SKM-1 (cell line): ENCODE measurements at regions not wholly inside any gene's neighbourhood (a gene's known extent, or its start where the extent isn't known, plus 50 kb on each side); places are given as distances from the start of the nearest gene placed in this dataset.
"Not testable (repeated sequence)": the region's sequence is repeated elsewhere in the genome, so short reads cannot be mapped to it uniquely, and the experiment has no call there.

Source experiments
- DNase-seq: peaks from one replicate; lab custom pipeline; 2025; ENCODE audit not compliant: unreplicated experiment; lab: John Stamatoyannopoulos, UW

DNA sequence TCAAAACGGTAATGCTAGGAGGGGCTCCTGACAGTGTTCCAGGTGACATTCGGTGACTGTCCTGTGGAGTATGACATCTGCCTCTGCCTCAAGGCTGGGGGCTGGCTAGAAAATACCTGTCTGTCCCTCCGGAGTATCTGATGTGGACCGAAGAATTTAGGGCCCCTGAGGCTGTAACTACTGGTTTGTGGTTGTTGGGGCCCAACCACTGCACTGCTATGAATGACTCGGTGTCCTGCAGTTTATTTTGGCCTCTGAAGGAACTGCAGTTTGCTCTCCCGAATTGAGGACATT, 198.9 kb upstream of the CAND1 start:
- no peak for DNase-seq

DNA sequence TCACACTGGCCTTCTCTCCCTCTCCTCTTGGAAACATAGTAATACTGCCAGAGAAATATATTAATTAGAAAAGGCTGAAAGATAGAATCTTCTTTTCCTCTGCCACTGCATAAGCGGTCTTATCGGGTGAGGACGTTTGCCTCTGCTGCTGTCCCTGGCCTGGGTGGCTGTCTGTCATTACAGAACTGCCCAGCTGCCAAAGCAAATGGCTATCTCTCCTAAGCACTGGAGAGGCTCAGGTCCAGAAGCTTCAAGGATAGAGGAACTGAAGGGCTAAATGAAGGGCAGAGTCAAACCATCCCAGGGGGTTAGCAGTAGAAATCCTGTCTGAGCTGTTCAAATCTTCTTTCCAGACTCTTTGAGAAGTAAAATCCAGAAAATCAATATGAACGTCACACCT, 198.6 kb upstream of the CAND1 start:
- no peak for DNase-seq

DNA sequence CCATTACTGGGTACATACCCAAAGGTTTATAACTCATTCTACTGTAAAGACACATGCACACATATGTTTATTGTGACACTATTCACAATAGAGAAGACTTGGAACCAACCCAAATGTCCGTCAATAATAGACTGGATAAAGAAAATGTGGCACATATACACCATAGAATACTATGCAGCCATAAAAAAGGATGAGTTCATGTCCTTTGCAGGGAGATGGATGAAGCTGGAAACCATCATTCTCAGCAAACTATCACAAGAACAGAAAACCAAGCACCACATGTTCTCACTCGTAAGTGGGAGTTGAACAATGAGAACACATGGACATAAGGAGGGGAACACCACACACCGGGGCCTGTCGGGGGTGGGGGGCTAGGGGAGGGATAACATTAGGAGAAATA, 196.9 kb upstream of the CAND1 start:
- not testable (repeated sequence) for DNase-seq

DNA sequence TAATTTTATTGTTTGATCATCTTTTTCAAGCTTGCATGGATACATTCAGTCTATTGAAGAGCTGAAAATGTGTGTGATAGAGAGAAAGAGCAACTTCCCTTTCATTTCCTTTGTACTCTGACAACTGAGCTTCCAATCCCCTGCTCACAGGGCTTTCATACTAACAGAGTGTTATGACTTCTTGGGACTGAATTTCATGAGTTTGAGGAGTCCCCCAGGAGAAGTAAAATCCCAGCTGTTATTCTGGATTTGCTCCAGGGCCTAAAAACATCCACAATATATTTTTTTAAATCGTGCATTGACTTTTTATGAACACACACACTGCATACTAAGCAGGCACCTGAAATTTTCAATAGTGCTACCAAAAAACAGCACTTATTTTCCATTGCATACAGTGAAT, 195.8 kb upstream of the CAND1 start:
- DNase-seq: no peak

DNA sequence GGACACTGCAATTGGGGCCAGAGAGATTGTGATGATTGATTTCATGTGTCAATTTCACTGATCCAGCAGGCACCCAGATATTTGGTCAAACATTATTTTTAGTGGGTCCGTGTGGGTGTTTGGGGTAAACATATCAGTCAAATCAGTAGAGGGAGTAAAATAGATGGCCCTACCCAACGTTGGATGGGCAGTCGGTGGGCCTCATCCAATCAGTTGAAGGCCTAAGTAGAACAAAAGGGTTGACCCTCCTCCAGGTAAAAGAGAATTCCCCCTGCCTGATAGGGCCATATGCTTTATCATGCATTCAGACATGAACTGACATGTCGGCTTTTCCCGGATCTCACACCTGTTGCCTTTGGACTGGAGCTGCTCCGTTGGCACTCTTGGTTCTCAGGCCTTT, 195.1 kb upstream of the CAND1 start:
- no peak for DNase-seq

DNA sequence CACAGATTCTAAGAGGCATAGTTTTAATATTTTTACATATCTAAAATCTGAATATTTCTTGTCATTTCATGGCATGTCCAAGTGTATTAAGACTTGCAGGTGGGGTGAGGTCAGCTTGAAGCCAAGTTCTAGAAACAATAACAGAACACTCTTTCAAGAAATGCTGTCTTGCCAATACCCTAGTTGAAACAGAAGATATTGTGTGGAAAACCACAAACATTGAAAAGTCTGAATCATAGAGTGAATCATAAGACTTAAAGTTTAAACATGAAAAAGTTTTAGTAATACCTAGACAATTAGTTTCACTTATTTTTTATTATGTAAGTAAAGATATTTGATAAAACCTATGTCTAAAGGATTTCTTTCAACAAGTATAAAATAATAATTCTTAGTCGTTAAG, 191.5 kb upstream of the CAND1 start:
- DNase-seq: no peak

DNA sequence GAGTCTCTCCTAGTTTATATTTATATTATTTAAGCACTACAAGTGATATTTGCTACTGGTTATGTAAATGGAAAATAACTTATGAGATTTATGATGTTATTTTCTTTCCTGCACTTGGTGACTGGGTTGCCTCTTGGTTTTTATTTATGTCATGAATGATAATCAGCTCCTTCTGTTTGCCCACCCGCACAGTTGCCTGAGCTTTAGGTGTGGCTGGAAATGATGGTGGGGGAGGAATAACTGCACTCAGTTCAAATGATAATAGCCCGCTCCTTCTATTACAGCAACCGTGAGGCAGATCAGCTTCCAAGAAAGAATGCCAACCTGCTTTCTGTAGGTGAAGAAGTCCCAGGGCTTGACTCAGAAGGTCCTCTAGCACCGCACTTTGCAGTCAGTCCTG, 190.2 kb upstream of the CAND1 start:
- DNase-seq: no peak

DNA sequence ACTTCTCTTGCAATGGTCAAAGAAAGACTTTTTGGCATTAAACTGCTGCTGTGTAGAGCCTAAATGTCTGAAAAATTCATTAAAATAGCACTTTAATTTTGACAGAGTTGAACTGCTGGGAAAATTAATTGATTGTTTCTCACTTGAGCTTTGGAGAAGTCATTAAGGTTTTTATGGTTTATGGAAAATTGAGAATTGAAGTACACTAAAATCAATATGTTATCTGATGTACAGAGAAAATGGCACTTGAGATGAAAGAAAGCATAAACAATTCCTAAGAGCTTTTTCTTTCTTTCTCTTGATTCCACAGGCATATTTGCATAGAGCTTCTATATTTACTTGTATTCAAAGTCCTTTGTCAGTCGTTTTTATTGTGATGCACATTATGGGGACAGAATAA, 188.5 kb upstream of the CAND1 start:
- no peak for DNase-seq

DNA sequence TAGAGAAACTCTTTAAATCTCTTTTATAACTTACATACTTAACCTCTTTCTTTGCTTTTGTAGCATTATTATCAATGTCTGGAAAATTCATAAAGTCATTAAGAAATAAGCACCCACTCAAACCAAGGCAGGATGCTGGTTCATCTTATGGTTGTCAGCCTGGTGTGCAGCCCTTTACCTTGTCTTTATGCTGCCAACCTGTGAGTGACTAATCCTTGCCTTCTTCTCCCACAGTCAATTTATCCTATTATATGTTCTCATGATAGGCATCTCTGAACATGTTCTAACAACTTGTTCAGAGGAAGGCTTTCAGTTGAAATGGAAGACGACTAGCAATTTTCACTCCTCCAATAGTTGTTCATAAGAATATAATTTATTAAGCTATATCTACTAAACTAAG, 186.9 kb upstream of the CAND1 start:
- no peak for DNase-seq

DNA sequence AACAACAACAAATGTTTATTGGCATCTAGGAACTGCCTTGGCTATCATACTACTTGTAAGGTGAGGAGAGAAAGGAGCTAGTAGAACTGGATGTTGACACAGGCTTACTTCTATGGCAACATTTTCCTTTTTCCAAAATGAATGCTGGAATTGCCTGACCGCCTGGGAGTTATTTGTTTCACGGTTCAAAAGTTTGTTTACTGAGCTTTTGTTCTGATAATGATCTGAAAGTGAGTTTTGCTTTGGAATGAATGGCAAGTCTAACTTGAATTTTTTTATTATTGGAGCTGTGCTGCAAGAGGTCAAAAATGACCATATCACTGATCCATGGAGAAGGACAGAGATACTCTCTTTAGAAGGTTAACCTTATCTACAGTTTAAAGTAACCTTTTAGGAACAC, 183.5 kb upstream of the CAND1 start:
- no peak for DNase-seq

DNA sequence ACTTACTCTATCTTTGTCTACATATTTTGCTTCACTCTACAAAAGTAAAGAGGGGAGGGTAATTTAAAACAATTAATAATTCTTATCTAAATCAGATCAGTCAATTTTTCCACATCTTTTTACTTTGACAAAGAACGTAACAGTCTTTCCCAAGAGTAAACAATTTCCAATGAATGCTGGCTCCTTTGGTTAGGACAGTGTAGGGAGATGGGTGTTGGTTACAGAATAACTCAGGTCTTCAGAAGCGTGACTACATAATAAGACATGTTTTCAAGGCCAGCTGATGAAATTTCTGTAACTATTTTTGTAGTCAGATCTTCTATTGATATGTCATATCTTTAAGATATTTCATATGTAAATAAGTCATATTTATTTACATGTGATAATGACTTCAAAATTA, 183.0 kb upstream of the CAND1 start:
- no peak for DNase-seq

DNA sequence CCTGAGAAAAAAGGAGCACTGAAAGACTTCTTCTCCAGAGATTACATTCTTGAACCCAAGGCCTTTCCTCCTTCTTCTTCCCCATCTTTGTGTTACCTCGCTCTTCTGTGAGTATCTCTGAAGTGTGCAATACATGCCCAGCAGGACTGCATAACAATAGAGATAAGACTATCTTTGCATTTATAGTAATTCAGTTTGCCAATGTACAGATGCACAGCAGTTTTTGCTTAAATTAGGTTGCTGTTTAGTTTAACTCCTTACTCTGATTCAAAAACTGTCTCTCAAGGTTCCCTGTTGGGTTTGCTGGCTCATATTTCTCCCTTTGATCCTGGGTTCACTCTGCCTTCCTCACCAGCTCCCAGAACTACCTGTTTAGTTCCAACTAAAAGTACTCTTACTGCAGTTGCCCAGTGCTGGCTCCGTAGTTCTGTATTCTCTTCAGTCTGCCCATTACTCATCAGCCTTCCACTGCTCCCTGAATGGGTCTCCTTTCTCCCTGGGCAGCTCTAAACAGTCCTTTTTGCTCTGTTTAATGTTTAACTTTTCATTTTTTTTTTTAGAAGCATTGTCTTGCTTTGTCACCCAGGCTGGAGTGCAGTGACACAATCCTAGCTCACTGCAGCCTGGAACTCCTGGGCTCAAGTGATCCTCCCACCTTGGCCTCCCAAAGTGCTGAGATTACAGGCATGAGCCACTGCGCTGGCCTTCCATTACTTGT, 180.6 kb upstream of the CAND1 start:
- DNase-seq: no peak

DNA sequence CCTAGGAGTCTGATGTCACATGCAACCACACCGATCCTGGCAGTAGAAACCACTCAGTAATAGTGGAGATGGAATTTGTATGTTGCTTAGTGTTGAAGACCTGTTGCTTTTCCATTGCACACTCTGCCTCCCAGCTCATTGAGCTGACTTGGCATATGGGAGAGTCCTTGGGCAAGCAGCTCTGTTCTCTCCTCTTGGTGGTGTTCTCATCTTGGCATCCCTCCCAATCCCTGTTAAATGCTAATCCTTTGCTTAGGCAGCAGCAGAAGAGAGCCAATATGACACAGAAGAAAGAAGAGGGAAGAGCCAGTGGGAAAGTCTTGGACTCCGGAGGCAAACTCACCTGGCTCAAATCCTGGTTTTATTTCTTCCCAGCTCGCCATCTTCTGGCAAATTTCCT, 178.0 kb upstream of the CAND1 start:
- no peak for DNase-seq

DNA sequence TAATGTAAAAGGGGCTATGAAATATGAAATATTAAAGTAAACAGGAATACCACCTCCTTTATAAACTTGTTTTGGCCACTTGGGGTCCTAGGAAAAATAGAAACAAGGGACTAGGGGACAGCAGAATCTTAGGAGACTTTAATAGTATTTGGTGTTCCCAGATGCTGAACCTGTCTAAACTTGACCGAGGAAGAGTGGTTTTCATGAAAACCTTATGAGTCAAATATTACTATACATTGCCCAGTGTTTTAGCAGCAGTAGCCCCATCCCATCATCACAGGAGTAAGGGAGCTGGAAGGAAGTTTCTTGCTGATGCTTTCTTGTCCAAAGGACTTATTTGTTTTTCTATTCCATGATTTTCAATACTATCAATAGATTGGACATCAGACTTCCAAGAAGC, 177.5 kb upstream of the CAND1 start:
- DNase-seq: no peak

DNA sequence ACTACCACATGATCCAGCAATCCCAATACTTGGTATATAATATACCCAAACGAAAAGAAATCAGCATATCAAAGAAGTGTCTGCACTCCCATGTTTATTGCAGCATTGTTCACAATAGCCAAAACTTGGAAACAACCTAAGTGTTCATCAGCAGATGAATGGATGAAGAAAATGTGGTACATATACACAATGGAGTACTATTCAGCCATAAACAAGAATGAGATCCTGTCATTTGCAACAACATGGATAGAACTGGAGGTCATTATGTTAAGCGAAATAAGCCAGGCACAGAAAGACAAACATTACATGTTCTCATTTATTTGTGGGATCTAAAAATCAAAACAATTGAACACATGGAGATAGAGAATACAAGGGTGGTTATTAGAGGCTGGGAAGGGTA, 176.2 kb upstream of the CAND1 start:
- DNase-seq: not testable (repeated sequence)

DNA sequence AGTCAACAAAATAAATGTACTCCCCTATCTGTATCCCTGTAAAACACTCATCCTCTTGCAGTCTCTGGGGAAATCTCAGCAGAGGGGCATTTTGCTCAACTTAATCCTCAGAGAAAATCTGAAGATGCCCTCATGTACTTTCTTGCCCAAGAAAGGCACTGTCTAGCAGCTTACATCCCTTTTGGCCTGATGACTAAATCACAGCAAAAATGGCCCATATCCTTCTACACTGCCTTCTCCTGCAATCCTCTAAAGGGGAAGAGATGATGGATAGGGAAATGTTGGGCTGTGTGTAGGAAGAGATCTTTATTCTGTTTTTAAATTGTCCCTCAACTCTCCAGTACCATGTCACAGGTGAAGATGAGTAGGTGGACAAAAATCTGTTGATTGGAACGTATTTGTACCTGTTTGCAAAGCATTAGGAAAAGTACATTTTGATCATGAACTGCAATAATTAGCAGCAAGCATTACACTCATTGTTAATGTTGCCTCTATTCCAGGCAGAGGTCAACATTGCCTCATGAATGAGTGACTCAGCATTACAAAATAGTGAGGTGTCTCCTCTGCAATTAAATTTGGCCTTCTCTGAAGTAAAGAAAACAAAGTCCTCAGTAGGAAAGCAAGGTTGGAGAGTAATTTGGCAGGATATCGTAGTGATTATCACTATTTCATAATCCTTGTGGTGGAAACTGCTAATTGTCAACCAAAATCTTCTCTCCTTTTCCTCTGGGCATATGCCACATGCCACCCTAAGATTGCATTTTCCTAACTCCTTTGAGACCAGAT, 172.4 kb upstream of the CAND1 start:
- no peak for DNase-seq

DNA sequence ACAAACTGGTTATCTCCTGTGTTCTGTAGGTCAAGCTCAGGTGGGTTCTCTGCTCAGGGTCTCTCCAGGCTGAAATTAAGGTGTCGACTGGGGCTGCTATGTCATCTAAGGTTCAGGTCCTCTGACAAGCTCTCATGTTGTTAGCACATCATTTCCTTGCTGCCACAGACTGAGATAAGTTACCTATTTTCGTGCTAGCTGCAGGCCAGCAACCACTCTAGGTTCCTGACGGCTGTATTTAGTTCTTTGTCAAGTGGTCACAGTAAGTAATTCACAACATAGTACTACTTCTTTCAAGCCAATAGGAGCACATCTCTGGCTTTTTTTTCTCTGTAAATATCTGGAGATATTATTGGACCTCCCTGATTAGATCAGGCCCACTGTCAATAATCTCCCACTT, 169.3 kb upstream of the CAND1 start:
- DNase-seq: no peak

DNA sequence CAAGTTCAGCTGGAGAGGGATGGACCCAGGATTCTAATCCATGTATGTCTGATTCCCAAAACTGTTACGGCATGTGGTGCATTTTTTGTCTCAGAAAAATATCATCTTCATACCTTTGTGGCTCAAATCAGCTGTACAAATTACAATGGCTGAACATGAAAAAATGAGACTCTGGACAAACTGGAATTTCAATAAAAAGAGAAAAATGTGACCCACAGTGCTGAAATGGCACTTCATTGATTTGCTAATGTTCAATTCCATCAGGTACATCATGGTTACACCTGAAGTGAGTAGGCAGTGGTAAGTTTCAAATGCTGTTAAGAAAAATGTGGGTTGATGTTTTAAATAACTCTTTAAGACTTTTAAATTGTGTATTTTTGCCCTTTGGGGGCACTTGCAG, 165.6 kb upstream of the CAND1 start:
- DNase-seq: no peak

DNA sequence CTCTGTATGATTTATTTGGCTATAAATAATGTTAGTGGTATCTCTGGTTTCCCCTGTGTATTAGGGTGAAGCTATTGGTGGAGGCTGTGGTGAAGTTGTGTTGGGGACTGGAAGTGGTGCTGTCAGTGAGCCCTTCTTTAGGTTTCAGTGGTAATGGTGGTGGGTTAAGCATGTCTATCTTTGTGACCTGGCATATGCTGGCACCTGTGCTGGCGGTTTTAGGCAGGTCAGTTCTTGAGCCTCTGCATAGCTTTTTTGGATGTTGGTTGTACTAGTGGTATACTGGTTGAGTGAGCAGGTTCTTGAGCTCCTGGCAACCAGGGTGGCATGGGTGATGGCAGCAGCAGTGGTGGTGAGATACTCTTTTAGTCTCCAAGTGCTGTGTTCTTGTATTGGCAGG, 161.9 kb upstream of the CAND1 start:
- no peak for DNase-seq

DNA sequence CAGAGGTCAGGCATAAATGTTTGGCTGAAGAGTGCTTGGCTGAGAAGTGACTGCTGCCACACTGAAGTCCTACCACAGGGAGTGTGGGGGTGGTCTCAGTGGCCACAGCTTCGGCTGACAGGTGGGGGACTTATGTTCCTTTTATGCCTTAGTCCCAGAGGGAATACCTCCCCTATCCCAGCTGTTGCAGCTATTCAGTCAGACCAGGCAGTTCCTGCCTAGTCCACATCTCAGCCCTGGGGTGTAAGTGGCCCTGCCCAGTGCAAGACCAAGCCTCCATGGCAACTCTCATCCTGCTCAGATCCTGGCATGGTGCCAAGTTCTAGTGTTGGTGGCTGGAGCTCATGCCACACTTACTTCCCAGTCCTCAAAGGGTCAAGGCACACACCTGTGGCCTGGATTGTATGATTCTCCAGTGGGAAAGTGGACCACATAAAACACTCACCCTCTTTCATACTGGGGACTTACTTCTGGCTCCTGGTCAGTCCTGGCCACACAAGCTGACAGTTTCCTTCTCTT, 161.3 kb upstream of the CAND1 start:
- no peak for DNase-seq

DNA sequence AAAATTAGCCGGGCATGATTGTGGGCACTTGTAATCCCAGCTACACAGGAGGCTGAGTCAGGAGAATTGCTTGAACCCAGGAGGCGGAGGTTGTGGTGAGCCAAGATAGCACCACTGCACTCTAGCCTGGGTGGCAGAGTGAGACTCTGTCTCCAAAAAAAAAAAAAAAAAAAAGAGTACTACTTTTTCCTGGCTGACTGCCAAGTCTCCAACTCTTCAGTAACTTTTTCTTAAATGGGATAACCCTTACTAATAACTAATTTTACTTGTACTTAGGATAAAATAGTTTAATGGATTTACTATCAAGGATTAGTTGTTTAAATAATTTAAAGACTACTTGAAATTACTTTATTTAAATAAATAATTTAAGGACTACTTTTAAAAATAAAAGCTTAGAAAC, 158.8 kb upstream of the CAND1 start:
- not testable (repeated sequence) for DNase-seq

DNA sequence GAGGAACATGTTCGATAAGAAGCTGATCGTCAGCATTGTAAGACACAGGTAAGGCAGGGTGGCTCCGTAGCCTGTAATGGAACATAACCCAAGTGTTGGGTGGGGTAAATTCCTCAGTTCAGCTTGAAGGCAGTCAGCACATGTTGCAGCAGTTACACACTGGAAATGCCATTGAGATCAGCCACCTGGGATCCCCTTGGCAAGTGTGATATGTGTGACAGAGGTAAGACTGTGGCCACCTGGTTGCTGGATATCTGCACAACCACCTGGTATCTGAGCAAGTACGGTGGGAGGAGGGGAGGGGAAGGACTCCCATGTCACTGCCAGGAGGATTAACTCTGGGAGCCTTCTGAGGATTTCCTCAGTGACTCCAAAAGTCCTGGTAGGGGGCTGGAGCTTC, 158.0 kb upstream of the CAND1 start:
- DNase-seq: no peak

DNA sequence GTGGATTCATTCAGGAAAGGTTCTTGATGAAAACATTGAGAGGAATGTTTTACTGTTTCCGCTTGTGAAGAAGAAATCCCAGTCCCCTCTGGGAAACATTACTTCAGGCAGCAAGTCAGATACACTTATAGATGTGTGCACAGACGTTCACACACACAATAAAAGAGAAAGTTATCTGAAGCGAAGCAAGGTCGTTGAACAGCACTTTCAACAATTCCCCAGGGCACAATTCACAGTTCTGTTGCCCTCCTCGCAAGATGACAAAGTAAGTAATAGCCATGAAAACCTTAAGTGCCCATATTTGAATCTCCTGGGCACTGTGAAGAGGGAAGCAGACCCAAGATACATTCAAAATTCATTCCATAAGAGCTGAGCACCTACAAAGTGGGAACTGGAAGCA, 156.6 kb upstream of the CAND1 start:
- no peak for DNase-seq
